Liver (tissue), 8 donors: ENCODE measurements at regions not wholly inside any gene's neighbourhood (a gene's known extent, or its start where the extent isn't known, plus 50 kb on each side); places are given as distances from the start of the nearest gene placed in this dataset.

ENCODE experiments used
- DNase-seq: peaks from one replicate; pipeline ENCODE4 v3.0.0-alpha.2; 2017; ENCODE audit warnings: low spot score
- H3K27ac ChIP-seq, 2 donors: one replicate each; pipeline ENCODE4 v1.7.0; 2013; ENCODE audit warnings: inconsistent platforms in 2 of 2, low read length in 2 of 2, control low read depth in 1 of 2, low read depth in 1 of 2, mild to moderate bottlenecking in 1 of 2
- H3K27me3 ChIP-seq, 4 donors: one replicate each; pipeline versions ENCODE4 v1.6.1 to v1.7.0; 2013; ENCODE audit warnings: low read length in 3 of 4, inconsistent platforms in 1 of 4, mild to moderate bottlenecking in 1 of 4, moderate library complexity in 1 of 4; ENCODE audit not compliant: control insufficient read depth in 4 of 4, insufficient read depth in 4 of 4
- H3K36me3 ChIP-seq, 4 donors: one replicate each; pipeline versions ENCODE4 v1.6.1 to v1.7.0; 2013; ENCODE audit warnings: low read length in 3 of 4, mild to moderate bottlenecking in 3 of 4, low read depth in 1 of 4, moderate library complexity in 1 of 4; ENCODE audit not compliant: control insufficient read depth in 4 of 4, insufficient read depth in 3 of 4
- H3K4me1 ChIP-seq, 4 donors: one replicate each; pipeline versions ENCODE4 v1.6.1 to v1.7.0; 2013; ENCODE audit warnings: low read length in 3 of 4, mild to moderate bottlenecking in 3 of 4, moderate library complexity in 1 of 4; ENCODE audit not compliant: control insufficient read depth in 4 of 4, insufficient read depth in 4 of 4
- H3K4me3 ChIP-seq, 3 donors: one replicate each; pipeline versions ENCODE4 v1.6.1 to v1.7.0; 2013; ENCODE audit warnings: low read length in 3 of 3, control low read depth in 1 of 3, low read depth in 1 of 3, mild to moderate bottlenecking in 1 of 3
- H3K9ac ChIP-seq, 2 donors: one replicate each; pipeline ENCODE4 v1.7.0; 2013; ENCODE audit warnings: low read length in 2 of 2, mild to moderate bottlenecking in 2 of 2, moderate library complexity in 2 of 2, control low read depth in 1 of 2, low read depth in 1 of 2
- H3K9me3 ChIP-seq, 4 donors: one replicate each; pipeline versions ENCODE4 v1.6.1 to v1.7.0; 2013; ENCODE audit warnings: low read length in 3 of 4; ENCODE audit not compliant: control insufficient read depth in 4 of 4
- ATF3 ChIP-seq: IDR thresholded peaks from 2 replicates; pipeline ENCODE4 v1.6.1; 2016; ENCODE audit warnings: antibody characterized with exemption
- CTCF ChIP-seq: fragments of 150-350 bp; IDR thresholded peaks from 2 replicates; pipeline ENCODE4 v1.5.1; 2017; ENCODE audit warnings: improper control_type of control experiment, low read depth, low read length; ENCODE audit not compliant: missing input control
- FOXA1 ChIP-seq: IDR thresholded peaks from 2 replicates; pipeline ENCODE4 v1.6.1; 2016; ENCODE audit warnings: antibody characterized with exemption
- FOXA2 ChIP-seq: IDR thresholded peaks from 2 replicates; pipeline ENCODE4 v1.6.1; 2016; ENCODE audit warnings: antibody characterized with exemption
- GABPA ChIP-seq, 2 donors: IDR thresholded peaks in 1 of 2; conservative IDR thresholded peaks in 1 of 2; 2 replicates each; pipeline ENCODE4 v1.6.1; 2016; ENCODE audit warnings: antibody characterized with exemption in 2 of 2, mild to moderate bottlenecking in 1 of 2, moderate library complexity in 1 of 2
- HNF4A ChIP-seq, 2 donors: conservative IDR thresholded peaks; 2 replicates each; pipeline ENCODE4 v1.6.1; 2016; ENCODE audit warnings: antibody characterized with exemption in 2 of 2, mild to moderate bottlenecking in 2 of 2
- JUND ChIP-seq, 2 donors: IDR thresholded peaks; 2 replicates each; pipeline ENCODE4 v1.6.1; 2016; ENCODE audit warnings: antibody characterized with exemption in 2 of 2
- MAX ChIP-seq: IDR thresholded peaks from 2 replicates; pipeline ENCODE4 v1.6.1; 2016; ENCODE audit warnings: antibody characterized with exemption
- NR2F2 ChIP-seq: IDR thresholded peaks from 2 replicates; pipeline ENCODE4 v1.6.1; 2016; ENCODE audit warnings: antibody characterized with exemption
- RAD21 ChIP-seq, 2 donors: IDR thresholded peaks; 2 replicates each; pipeline ENCODE4 v1.6.1; 2016; ENCODE audit warnings: antibody characterized with exemption in 2 of 2, mild to moderate bottlenecking in 2 of 2
- REST ChIP-seq: IDR thresholded peaks from 2 replicates; pipeline ENCODE4 v1.6.1; 2016; ENCODE audit warnings: antibody characterized with exemption, mild to moderate bottlenecking
- SP1 ChIP-seq: IDR thresholded peaks from 2 replicates; pipeline ENCODE4 v1.6.1; 2018; ENCODE audit warnings: antibody characterized with exemption, mild to moderate bottlenecking
- TAF1 ChIP-seq: conservative IDR thresholded peaks from 2 replicates; pipeline ENCODE4 v1.6.1; 2016; ENCODE audit warnings: antibody characterized with exemption, mild to moderate bottlenecking
- YY1 ChIP-seq: IDR thresholded peaks from 2 replicates; pipeline ENCODE4 v1.6.1; 2016; ENCODE audit warnings: antibody characterized with exemption, mild to moderate bottlenecking
- ZBTB33 ChIP-seq: IDR thresholded peaks from 2 replicates; pipeline ENCODE4 v1.6.1; 2016; ENCODE audit warnings: antibody characterized with exemption
- WGBS: extraction: QIAGEN DNeasy Blood & Tissue Kit; methylation state at CpG from one replicate; pipeline ENCODE4 v1.1.7; 2013; 5-methylcytosine and 5-hydroxymethylcytosine counted together
- donor health status: healthy.
- donor health status: healthy.
- donor health status: healthy.
- donor health status: healthy.
- donor health status: healthy.

GRCh38 chr6:45815466-45816125 is 200.1 kb downstream of the CLIC5 start:
- no peak overlapping the region for H3K27ac ChIP-seq
- H3K4me3 ChIP-seq = no peak overlapping the region
- no peak overlapping the region for H3K9ac ChIP-seq
- no peak for DNase-seq
- peaks cover 0 to 4% (median 2%) of the 10 kb centered on the region in 4 donors for H3K27me3 ChIP-seq
- no peaks in the 10 kb centered on the region for H3K36me3 ChIP-seq
- 89% methylated on average over 13 of the region's 13 CpGs for WGBS
- H3K9me3 ChIP-seq = no peaks in the 10 kb centered on the region
- TF ChIP-seq NR2F2 (no peak), FOXA2 (no peak), ATF3 (no peak), CTCF (no peak), FOXA1 (no peak), TAF1 (no peak), GABPA (IDR thresholded peaks at IDR 0.05 in 1 of 2, conservative IDR thresholded peaks at IDR 0.05 in 1 of 2) (no peak), ZBTB33 (no peak), REST (no peak), HNF4A (conservative IDR thresholded peaks at IDR 0.05) (no peak), MAX (no peak), SP1 (no peak), RAD21 (IDR thresholded peaks at IDR 0.05) (no peak)
- H3K4me1 ChIP-seq = no peaks in the 10 kb centered on the region

- 75% methylated on average over 2 of the region's 2 CpGs for WGBS
- no peaks in the 10 kb centered on the region for H3K36me3 ChIP-seq
- no peak overlapping the region for H3K9ac ChIP-seq
- DNase-seq = no peak
- H3K4me3 ChIP-seq = no peak overlapping the region
- TF ChIP-seq SP1 = no peak
- no peak for TF ChIP-seq ATF3
- TF ChIP-seq HNF4A (conservative IDR thresholded peaks at IDR 0.05) = no peak
- no peak for TF ChIP-seq MAX
- TF ChIP-seq ZBTB33 = no peak
- no peak for TF ChIP-seq FOXA2
- TF ChIP-seq JUND (IDR thresholded peaks at IDR 0.05) = no peak
- no peak for TF ChIP-seq YY1
- no peak for TF ChIP-seq GABPA (IDR thresholded peaks at IDR 0.05 in 1 of 2, conservative IDR thresholded peaks at IDR 0.05 in 1 of 2)
- no peak for TF ChIP-seq CTCF
- no peak for TF ChIP-seq NR2F2
- H3K27me3 ChIP-seq = peaks cover 0 to 4% (median 2%) of the 10 kb centered on the region in 4 donors
- no peaks in the 10 kb centered on the region for H3K9me3 ChIP-seq
- H3K4me1 ChIP-seq = no peaks in the 10 kb centered on the region
- no peak overlapping the region for H3K27ac ChIP-seq
Observed at GRCh38 chr6:45814772-45815171, 200.9 kb downstream of the CLIC5 start.
